Fibroblast of the aortic adventitia (primary cell): ENCODE measurements at regions not wholly inside any gene's neighbourhood (a gene's known extent, or its start where the extent isn't known, plus 50 kb on each side); places are given as distances from the start of the nearest gene placed in this dataset.
"Not testable (repeated sequence)": the region's sequence is repeated elsewhere in the genome, so short reads cannot be mapped to it uniquely, and the experiment has no call there.

Experiments used
- DNase-seq: peaks from one replicate; pipeline ENCODE4 v3.0.0-alpha.2; 2010; ENCODE audit warnings: low read depth
- H3K4me3 ChIP-seq: 2 replicates; pipeline ENCODE4 v1.5.1; 2011; ENCODE audit warnings: low read depth, mild to moderate bottlenecking, control low read depth, low read length, moderate library complexity
- TF ChIP-seq, protein P1 (sequence below): IDR thresholded peaks from 2 replicates; pipeline ENCODE4 v1.5.1; 2011; ENCODE audit warnings: mild to moderate bottlenecking, low read length, control low read depth, inconsistent platforms; ENCODE audit not compliant: insufficient read depth

DNA sequence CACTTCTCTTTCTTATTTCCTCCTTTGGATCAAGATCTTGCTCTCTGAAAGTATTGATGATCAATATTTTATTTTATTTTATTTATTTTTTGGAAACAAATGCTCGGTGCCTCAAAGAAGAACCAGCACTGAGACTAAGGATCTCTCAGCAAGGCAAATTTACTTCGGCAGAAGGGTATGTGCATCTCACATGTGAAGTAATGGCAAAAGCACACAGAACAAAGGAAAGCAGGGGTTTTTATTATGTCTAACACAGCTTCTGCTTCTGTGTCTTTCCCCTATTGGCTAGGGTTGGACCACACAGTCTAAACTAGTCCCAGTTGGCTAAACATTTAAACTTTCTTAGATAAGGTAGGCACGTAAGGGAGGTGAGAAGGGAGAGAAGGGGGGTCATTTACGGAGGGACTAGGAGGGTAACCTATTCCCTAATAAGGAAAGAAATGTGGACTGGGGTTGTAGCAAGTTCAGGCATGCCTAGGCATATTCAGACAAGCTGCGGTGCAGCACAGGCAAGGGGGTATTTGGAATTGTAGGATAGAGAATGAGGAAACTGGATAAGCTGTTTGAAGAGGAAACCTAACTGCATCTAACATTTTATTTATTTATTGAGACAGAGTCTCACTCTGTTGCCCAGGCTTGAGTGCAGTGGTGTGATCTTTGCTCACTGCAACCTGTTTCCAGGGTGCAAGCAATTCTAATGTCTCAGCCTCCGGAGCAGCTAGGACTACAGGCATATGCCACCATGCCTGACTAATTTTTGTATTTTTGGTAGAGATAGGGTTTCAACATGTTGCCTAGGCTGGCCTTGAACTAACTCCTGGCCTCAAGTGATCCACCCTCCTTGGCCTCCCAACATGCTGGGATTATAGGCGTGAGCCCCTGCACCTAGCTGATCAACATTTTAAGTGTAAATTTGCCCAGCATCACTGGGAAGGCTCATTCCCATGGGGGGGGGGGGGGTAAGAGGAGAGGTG lies 90.0 kb upstream of the EIF5 start:
- no peak overlapping the region for H3K4me3 ChIP-seq
- TF ChIP-seq, protein P1, sequence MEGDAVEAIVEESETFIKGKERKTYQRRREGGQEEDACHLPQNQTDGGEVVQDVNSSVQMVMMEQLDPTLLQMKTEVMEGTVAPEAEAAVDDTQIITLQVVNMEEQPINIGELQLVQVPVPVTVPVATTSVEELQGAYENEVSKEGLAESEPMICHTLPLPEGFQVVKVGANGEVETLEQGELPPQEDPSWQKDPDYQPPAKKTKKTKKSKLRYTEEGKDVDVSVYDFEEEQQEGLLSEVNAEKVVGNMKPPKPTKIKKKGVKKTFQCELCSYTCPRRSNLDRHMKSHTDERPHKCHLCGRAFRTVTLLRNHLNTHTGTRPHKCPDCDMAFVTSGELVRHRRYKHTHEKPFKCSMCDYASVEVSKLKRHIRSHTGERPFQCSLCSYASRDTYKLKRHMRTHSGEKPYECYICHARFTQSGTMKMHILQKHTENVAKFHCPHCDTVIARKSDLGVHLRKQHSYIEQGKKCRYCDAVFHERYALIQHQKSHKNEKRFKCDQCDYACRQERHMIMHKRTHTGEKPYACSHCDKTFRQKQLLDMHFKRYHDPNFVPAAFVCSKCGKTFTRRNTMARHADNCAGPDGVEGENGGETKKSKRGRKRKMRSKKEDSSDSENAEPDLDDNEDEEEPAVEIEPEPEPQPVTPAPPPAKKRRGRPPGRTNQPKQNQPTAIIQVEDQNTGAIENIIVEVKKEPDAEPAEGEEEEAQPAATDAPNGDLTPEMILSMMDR, result no peak
- DNase-seq, result peak; percentile 5

DNA sequence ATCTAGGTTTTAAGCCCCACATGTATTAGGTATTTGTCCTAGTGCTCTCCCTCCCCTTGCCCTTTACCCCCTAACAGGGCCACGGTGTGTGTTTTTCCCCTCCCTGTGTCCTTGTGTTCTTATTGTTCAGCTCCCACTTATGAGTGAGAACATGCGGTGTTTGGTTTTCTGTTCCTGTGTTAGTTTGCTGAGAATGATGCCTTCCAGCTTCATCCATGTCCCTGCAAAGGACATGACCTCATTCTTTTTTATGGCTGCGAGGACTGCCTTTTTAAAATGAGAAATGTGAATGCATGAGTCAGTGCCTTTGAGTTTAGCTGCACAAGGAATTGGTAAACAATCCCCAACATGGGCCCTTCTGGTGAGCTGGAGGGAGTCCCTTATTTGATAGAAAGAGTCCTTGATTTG lies 88.4 kb upstream of the EIF5 start:
- not testable (repeated sequence) for H3K4me3 ChIP-seq
- peak; percentile 42 for DNase-seq

DNA sequence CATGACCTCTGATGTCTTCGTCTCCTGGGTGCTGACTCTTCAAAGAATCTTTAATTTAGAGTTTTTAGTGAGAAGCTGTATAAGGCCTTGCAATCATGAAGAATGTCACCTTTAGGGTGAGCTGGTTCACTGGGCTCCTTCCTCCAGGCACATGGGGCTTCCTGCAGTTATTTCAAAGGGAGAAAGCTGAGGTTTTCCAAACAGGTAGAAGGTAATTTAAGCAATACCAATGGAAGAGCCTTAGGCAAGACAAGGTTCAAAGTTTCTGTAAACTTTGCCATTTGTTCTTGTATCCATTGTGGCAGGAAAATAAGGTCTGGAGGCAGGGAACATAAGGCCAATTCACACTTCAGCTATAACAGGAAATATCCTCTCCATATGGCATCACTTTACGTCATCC lies 88.0 kb upstream of the EIF5 start:
- TF ChIP-seq, protein P1, result no peak
- no peak overlapping the region for H3K4me3 ChIP-seq
- no peak for DNase-seq

DNA sequence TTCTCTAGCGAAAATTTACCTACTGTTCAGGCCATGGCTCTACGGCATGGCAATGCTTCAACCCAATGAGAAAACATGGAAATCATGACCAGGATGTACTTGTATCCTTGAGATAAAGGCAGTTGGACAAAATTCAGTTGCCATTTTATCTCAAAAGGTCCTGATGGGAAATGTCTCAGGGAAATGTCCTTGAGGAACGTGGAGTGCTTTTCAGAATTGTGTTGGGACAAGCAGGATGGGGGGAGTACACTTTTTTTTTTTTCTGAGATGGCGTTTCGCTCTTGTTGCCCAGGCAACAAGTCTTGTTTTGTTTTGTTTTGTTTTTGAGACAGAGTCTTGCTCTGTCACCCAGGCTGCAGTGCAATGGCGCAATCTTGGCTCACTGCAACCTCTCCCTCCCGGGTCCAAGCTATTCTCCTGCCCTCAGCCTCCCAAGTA lies 86.8 kb upstream of the EIF5 start:
- no peak for DNase-seq
- TF ChIP-seq, protein P1, result no peak
- no peak overlapping the region for H3K4me3 ChIP-seq

DNA sequence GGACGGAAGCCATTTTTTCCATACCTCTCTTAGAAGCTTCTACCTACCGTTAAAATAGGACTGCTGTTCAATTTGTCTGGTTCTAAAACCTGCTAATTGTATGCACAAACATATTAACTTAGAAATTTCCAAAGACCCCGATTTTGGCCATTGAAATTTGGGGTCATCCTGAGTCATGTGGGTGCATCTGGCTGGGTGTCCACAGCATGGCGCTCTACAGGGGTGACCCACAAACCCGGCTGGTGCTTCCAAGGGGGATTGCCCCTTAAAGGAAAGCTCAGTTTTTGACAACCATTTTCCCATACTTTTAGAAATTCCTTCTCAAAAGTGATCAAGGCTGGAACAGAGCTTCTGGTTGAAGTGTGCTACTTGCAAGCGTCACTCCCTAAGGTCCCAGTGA lies 83.9 kb upstream of the EIF5 start:
- no peak for DNase-seq
- TF ChIP-seq, protein P1, result no peak

DNA sequence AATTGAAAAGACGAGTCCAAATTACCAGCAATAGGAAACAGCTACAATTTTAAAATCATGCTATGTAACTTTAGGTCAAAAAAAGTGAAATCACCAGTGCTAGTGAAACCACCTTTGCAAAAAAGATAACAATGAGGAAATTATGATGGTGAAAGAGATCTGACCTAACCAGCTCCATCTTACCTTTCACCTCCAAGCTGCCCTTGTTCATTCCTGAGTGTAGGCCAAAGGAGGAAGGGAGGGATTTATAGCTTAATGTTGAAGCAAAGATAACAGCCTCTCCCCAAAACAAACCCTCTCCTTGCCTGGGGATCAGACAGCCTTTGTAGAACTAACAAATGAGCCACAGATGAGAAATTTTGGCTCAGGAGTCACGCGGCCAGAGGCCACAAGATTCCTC lies 83.2 kb upstream of the EIF5 start:
- TF ChIP-seq, protein P1, result no peak
- no peak overlapping the region for H3K4me3 ChIP-seq
- no peak for DNase-seq

More for the DNA sequence above, 83.9 kb upstream of the EIF5 start:
- no peak overlapping the region for H3K4me3 ChIP-seq

DNA sequence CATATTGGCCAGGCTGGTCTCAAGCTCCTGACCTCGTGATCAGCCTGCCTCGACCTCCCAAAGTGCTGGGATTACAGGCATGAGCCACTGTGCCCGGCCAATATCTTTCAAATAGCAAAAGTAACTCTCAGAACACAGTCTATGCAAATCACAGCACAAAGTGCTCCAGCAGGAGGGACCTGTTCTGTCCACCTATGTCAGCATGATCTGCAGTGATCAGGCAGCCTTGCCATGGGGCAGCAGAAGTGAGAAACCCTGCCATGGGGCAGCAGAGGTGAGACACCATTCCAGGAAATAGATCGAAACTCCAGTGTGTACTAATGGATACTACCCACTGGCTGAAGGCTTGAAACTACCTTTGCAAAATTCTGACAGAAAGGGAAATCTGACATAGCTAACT lies 78.5 kb upstream of the EIF5 start:
- no peak for DNase-seq
- TF ChIP-seq, protein P1, result no peak
- no peak overlapping the region for H3K4me3 ChIP-seq
